ENCODE measurements at regions not wholly inside any gene's neighbourhood (a gene's known extent, or its start where the extent isn't known, plus 50 kb on each side); places are given as distances from the start of the nearest gene placed in this dataset.

DNA sequence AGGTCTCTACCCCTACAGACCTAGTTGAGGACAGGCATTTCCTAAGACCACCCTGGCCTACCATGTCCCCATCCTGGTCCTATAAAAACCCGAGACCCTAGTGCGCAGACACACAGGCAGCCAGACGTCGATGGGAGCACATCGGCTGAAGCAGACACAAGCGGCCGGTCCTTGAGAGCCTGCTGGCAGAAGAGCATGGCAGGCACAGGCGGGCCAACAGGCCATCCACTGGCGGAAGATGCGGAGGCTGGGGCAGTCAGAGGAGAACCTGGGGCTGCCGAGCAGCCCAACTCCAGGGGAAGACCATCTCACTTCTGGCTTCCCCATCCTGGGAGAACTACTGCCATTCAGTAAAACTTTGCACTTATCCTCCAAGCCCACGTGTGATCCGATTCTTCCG is 396.8 kb downstream of the AEBP2 start:
- no peak for DNase-seq

DNA sequence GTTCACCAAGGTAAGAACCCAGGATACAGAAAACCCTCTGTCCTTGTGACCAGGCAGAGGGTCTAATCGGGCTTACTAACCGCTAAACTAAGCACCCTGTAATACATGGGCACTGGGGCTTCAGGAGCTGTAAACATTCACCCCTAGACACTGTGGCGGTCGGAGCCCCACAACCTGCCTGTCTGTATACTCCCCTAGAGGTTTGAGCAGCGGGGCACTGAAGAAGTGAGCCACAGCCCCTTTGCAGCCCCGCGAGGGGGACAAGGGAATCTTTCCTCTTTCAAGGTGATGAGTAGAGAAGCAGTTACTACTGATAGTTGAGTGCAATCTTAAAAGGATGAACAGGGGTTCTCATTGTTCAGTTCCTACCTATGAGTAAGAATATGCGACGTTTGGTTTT is 397.2 kb downstream of the AEBP2 start:
- DNase-seq: no peak

DNA sequence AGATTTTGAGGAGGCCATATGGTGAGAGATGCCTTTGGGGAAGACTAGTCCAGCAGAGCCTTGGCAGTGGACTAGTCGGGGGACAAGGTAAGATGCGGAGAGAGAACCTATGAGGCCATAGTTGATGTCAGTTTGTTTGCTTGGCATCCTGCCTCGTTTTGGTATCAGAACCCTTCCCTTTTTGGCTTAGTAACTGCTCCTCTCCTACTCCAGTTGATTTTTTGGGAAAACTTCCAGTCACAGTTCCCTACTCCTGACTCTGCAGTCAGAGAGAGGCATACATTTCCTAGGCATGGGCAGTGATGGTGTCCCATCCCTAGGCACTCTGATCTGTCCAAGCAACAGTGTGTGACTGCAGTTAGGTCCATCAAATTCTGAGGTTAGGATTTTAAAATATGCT is 398.3 kb downstream of the AEBP2 start:
- no peak for DNase-seq

DNA sequence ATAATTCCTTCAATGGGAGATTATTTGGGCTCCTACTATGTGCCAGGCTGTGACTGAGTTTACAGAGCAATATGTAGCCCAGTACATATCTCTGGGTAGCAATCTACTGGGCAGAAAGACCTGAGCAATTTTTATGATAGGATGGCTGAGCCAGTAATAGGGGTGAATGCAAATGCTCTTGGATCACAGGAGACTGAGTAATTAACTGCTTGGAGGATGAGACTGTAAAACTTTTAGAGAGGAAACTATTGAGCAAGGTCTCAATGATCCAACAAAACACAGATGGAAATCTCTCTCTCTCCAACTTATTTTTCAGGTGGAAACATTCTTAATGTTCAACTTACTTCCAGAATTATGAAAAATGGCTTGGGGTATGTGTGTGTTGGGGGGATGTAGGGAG is 402.2 kb downstream of the AEBP2 start:
- no peak for DNase-seq

DNA sequence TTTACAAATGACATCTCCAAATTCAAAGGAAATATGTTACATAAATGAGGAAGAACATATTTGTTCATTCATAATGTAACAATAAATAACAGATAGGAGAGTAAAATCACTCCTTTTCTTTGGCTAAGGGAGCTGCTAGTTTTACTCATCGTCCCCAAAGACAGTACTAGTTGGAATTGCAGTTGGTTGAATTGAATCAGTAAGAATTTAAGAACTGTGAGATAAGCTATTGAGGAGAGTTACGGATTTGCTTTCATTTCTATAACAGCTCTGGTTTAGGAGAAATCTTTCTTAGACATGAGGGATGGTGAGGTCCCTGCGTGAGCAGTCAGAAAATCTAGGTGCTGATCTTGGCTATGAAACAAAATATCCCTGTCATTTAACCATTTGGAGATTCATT is 402.8 kb downstream of the AEBP2 start:
- no peak for DNase-seq

DNA sequence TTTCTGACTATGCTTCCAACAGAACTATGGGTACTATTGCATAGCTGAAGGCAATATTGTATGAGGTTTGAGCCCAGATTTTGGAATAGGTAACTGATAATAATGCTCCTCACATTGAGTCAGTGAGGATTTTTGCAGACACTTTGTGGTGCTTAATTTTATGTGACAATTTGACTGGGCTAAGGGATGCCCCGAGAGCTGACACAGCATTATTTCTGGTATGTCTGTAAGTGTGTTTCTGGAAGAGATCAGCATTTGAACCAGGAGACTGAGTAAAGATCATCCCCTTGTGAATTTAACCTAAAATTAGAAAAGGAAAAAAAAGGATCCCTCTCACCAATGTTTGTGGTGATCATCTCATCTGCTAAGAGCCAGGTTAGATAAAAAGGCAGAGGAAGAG is 404.9 kb downstream of the AEBP2 start:
- DNase-seq: no peak

DNA sequence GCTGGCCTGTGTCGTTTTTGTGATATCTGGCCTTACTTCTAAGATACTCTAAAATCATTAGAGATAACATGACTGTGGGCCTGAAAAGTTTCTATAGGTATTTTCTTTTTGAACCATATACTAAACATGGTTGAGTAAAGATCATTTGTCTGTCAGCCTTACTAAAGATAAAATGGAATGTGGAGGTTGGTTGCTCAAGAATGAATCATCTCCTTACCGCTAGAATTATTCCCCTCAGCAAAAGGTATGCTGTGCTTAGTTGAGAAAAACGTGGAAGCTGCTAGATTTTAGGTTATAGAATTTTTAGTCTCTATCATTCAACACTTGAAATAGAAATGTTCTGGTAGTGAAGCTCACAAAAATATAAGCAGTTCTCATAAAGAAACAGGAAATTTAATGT is 407.3 kb downstream of the AEBP2 start:
- no peak for DNase-seq

DNA sequence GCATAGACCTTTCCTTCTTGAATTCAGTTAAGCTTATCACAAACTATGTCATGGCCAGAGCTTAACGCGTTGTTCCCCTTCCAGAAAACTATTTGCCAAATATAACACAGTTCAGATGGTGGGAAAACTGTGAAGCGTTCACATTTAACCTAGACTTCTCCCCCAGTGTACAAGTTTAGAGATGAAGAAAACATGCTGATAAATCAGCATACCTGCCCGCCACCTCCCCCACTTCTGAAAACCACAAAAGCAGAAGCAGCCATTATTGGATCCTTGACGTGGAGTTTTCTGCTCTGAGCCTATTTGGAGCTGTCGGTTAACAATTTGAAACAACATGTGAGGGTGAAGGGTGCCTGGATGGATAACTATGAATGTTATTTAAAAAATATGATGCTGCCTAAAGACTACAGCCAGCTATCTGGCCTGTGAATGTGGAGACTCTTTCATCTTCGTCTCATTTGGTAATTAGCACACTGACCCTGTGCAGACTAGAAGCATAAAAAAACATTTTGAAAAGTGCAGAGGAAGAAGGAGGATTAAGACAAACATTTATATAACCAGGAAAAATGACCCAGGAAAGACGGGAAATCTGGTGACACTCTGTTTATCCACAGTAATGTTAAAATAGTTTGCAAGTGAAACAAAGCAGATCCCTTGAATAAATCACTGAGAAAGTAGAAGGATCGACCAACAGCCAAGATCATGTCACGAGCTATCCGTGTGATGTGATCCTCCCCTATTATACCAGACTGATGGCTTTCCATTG is 408.2 kb downstream of the AEBP2 start:
- no peak for DNase-seq

DNA sequence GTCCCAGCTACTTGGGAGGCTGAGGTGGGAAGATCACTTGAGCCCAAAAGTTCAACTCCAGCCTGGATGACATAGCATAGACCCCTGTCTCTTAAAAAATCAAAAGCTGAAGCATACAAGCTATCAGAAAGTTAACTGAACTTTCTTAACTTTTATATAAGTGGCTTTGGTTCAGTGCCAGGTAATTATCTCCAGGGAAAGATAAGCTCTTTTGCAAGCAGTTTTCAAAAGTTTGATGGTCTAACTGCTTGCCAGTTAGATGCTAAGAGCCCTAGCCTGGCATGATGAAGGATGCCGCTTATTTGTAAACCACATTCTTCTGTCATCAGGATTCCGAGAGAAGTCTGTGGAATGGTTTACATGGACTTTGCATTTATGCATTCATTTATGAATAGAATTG is 409.1 kb downstream of the AEBP2 start:
- no peak for DNase-seq

DNA sequence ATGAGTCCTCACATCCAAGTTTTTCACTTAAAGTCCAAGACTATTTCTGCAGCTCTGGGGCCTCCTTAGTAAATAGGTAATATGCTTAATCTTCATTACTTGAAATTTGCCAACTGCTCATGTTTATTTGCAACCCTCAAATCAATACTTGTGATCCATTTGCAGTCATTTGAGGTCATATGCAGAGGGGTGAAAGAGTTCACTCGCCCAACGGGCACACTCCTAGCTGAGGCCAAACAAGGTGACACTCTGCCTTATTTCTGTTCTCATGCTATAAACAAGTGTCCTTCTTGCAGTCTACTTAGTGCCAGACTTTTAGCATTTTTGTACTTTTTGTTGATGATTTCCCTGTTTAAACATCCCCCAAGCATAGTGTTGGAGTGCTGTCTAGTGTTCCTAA is 409.9 kb downstream of the AEBP2 start:
- no peak for DNase-seq

DNA sequence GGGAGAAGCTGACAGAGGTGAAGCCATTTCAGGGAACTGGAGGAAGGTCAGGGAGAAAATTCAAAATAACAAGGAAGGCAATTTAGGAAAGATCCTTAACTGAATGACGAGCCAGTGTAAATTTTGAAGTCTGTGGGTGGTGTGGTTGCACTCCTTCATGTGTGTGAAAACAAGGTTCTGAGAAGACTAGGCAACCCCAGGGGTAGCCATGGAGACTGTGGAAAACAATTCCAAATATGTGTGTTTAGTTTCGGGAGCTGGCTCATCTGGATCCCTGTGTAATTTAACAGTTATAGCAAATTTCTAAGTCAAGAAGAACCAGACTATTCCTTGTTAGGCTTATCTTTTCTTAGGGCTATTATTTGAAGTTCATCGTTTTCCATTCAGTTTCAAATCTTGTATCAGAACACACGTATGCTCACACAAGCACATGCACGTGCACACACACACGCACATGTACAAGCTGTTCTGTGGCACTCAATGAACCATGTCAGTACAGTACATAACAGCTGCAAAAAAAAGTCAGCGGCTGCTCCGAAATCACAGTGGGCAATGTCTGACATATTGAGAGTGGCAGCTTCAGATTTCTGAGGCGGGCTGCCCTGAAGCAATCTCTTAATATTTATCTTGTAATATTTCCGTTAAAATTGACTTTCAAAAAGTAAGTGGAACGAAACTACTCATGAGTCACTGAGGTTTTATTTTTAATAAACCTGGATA is 411.2 kb downstream of the AEBP2 start:
- no peak for DNase-seq

DNA sequence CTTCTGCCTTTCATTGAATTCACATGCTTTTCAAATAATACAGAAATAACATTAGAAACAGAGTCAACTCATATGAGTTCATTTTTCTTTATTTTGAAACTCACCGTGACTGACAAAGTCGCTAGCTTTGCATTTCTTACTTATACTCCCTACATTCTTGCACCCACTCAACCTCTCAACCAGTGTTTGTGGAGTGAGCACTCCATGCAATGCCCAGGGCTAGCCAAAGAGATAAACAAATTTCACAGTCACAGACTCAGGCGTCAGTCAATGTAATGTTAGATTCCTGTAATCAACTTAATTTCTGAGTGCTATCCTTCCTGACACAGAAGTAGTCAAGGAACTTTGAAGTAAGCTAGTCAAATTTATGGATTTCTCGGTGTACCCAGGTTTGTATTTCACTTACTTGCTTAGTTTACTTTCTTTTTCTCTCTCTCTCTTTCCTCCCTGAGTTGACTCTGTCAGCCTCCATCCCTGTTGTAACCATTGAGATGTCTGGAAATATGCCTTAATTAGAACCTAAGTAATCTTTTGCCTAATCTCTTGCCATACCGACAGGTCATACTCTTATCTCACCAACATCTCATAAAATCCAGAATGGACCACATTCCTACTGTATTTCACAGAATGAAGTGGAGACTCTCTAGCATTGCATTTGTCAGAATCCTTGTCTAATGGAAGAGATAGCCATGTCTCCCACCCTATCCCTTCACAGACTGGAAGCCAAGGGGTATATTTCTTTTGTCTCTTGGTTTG is 413.0 kb downstream of the AEBP2 start:
- no peak for DNase-seq

DNA sequence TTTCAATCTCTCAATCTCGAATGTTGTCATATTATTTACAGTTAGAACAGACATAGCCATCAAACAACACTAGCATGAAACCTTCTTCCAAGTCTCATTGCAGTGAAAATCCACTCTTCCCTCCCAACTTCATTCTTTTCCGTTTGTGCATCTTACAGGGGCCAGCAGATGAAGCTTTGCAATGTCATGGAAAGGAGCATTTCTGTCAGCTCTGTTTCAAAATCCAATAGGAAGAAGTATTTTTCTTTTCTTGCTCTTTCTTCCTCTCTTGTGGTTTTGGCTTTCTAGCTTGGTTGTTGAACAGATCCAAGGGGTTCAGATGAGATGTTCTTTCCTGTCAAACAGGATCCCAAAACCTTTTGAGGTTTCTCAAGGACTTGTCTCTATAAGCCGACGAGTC is 416.6 kb downstream of the AEBP2 start:
- no peak for DNase-seq

DNA sequence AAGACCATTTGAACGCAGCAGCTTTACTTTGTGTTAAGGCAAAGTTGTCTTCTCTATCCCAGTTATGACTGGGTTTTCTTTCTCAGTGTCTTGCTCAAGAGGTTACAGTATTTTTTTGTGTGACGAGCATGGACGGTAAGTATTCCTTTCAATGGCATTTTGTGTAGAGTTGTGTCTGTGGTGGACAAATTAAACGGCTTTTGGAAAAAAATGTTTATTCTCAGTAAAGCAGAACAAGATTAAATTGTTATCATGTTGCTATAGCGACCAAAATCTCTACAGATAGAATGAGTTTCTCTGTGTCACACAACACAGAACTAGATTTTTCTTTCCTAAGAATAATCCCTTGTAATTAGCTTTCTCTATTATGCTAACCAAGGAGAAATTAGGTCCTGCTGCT is 417.1 kb downstream of the AEBP2 start:
- DNase-seq: no peak

DNA sequence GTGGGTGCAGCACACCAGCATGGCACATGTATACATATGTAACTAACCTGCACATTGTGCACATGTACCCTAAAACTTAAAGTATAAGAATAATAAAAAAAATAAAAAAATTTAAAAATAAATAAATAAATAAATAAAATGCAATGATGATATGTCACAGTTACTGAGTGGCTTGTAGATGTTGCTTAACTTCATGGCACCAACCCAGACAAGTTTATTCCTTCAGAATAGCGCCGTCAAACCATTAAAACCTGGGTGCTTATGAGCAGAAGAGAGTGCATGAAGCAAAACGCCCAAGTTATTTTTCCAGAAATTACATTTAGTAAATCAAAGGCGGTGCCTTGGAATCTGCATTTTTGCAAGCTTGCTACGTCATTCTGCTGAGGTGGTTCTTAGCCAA is 417.9 kb downstream of the AEBP2 start:
- DNase-seq: no peak

DNA sequence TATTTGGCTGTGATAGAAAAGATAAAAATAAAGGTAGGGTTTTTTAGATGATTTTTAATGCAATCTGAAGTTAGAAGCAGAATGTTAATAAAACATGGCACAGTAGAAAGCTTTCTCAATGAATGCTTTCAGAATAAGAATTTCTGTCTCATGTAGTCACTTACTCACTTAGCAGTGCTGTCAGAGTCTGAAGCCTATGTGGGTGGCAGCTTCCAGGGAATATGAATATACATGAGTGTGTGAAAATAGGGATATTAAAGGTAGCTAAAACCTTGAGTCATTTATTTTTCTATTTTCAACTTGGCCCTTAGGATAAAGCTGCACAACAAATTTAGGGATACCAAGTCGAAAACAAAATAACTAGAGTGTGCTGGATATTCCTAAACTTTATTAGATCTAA is 427.9 kb downstream of the AEBP2 start:
- DNase-seq: no peak

DNA sequence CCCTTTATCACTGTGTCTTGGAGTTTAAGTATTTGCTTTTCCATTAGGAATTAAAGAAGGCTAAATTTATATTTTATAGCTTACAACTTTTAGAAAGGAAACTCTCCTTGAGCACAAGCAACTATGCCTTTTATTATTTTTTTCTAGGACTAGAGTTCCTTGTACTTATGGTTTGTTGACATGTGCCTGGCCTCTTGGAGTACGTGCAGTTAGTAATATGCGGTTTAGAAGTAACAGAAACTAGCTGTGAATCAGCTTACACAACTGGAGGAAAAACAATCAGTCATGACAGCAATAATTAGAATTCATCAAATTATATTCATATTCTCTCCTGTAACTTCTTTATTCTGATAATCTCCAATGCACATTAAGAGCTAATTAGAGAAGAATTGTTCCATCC is 428.7 kb downstream of the AEBP2 start:
- DNase-seq: no peak

DNA sequence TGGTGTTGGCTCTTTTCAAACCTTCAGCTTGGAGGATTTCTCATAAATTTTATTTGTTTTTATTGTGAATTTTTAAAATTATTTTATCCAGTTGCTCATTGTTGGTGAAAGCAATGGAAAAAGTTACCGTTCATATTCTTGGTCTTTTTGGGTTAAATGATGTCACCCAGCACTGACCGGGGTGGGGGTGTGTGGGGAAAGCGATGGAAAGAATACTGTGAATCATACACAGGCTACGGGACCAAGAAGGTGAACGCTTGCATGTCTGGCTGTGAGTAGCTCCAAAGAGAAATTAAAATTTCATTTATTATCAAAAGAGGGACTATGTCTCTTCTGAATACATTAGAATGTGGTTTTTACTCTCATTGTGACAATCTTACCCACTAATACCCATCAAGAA is 430.1 kb downstream of the AEBP2 start:
- DNase-seq: no peak

DNA sequence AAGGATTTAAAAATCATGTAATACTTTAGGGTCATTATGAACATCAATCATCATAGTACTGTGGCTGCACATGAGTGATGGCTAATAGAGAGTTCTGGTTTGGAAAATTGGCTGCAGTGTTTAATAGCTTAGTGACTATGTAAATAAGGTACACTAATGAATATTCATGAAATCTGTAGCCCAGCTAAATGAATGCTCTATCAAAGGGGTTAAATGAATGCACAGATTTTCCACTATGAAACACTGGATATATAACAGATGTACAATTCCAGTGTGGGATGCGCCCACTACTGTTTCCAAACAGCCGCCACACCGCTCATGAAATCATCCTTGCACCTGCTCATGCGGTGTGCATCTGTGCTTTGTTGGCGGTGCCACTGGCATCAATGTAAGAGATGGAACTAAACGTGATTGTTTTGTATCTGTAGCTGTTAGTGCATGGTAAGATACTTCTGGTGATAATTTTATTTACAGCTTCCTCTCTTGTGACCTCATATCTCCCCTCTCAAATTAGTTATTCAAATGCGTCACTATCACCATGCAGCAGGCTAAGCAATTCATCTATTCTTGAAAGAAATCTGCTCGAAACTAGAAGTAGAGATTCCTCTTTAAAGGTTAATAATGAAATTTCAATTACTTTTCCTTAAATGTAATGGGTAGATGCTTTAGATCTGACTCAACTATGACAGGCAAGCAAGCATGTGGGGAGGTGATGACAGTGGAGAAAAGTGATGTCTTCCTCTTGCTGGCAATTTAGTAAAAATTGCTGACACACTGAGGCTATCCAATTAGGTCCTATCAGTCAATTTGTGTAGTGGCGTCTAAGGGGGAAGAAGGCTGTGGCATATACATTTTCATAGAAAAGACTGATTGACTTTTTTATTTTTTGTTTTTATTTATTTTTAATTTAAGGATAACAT is 433.6 kb downstream of the AEBP2 start:
- DNase-seq: no peak

DNA sequence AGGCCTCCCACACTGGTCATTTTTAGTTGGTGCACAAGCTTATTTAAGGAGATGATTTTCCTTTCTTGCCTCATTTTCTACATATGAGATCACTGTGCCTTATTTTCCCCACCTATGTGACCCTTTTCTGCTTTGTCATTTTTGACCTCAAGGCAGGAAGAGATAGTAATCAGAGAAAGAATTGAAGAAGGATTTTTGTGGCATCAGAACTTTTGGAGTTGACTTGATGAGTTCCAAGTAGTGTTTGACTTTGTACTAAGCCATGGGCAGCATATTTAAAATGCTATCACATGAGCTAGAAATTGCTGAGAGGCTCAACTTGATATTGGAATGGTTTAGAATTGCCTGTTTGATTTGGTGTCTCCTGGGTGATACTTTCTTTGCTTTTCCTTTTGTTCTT is 440.8 kb downstream of the AEBP2 start:
- no peak for DNase-seq

DNA sequence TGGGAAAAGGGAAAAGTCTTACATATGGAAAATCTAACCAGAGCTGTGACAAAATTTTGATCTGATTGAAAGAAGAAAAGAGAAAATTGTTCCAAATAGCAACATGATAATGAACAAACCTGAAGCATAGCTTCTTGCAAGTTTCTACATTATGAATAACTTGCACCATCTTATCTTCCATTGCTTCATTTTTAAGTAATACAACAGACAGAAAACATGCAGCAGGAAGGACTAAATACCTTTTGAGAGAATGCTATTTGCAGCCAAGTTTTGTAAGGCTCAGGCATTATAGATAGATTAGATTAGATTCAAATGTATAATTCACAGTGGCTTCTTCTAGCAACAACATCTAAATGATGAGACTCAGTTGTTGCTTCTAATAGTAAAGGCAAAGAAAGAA is 441.4 kb downstream of the AEBP2 start:
- DNase-seq: no peak

DNA sequence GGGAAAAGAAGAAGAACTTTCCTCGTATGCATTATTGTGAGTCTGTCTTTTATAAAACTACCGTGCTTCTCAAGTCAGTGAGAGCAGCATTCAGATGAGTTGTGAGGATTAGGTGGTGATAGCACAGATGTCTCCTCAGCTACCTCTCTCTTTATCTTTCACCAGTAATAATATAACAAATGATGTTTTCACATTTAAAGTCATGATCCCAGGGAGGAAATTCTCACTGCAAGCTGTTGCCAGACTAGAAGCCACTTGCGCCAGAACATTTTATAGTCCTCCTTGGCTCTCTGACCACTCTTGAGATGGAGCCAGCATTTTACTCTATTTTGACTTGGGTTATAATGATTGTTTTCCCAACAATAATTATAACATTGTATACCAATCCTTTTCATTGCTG is 443.1 kb downstream of the AEBP2 start:
- no peak for DNase-seq

DNA sequence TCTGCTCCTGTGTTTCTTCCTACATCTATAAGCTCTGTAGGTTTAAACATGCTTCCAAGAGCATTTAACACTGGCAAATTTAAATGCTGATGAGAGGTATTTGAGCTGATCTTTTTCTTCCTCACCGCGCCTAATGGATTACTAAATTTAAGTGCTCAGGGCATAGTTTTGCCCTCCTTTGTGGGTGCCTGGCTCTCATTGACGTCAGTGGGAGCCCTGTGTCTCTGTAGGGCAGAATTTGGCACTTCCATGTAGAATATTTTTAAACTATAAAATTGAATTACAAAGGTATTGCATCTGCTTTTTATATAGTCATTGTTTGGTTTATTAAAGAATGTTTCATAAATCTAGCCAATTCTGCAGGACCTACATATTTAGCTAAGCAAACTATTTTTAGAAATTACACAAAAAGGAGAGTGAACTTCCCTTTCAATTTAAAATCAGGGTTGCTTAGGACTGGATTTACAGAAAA is 444.8 kb downstream of the AEBP2 start:
- DNase-seq: no peak

All from CD4-positive, alpha-beta T cell treated with Interleukin-17A for 1 hour (primary cell).